ENCODE measurements at regions not wholly inside any gene's neighbourhood (a gene's known extent, or its start where the extent isn't known, plus 50 kb on each side); places are given as distances from the start of the nearest gene placed in this dataset.
"Not testable (repeated sequence)": the region's sequence is repeated elsewhere in the genome, so short reads cannot be mapped to it uniquely, and the experiment has no call there.

- H3K4me3 ChIP-seq (ENCODE audit: low read depth, low read length) = no peak overlapping the region
- H3K27me3 ChIP-seq (ENCODE audit: control insufficient read depth, insufficient read depth, low read length) = no peaks in the 10 kb centered on the region
- DNase-seq (ENCODE audit: low read depth) = no peak
- TF ChIP-seq, protein P1, sequence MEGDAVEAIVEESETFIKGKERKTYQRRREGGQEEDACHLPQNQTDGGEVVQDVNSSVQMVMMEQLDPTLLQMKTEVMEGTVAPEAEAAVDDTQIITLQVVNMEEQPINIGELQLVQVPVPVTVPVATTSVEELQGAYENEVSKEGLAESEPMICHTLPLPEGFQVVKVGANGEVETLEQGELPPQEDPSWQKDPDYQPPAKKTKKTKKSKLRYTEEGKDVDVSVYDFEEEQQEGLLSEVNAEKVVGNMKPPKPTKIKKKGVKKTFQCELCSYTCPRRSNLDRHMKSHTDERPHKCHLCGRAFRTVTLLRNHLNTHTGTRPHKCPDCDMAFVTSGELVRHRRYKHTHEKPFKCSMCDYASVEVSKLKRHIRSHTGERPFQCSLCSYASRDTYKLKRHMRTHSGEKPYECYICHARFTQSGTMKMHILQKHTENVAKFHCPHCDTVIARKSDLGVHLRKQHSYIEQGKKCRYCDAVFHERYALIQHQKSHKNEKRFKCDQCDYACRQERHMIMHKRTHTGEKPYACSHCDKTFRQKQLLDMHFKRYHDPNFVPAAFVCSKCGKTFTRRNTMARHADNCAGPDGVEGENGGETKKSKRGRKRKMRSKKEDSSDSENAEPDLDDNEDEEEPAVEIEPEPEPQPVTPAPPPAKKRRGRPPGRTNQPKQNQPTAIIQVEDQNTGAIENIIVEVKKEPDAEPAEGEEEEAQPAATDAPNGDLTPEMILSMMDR (IDR thresholded peaks at IDR 0.05; ENCODE audit: insufficient read depth, low read length, poor library complexity, severe bottlenecking) = no peak
- H3K36me3 ChIP-seq (ENCODE audit: control insufficient read depth, insufficient read depth, low read length) = no peaks in the 10 kb centered on the region
These were observed 259.2 kb downstream of the MATN1 start for GRCh38 chr1:30464187-30464617.

GRCh38 chr1:30462826-30463425, 260.5 kb downstream of the MATN1 start:
- Histone ChIP-seq H3K4me3 (ENCODE audit: low read depth, low read length) (no peak overlapping the region), H3K36me3 (ENCODE audit: control insufficient read depth, insufficient read depth, low read length) (no peaks in the 10 kb centered on the region), H3K27me3 (ENCODE audit: control insufficient read depth, insufficient read depth, low read length) (no peaks in the 10 kb centered on the region)
- TF ChIP-seq, protein P1 (IDR thresholded peaks at IDR 0.05; ENCODE audit: insufficient read depth, low read length, poor library complexity, severe bottlenecking) = no peak
- DNase-seq (ENCODE audit: low read depth) = no peak

- Histone ChIP-seq H3K27me3 (ENCODE audit: control insufficient read depth, insufficient read depth, low read length) (no peaks in the 10 kb centered on the region), H3K4me3 (ENCODE audit: low read depth, low read length) (no peak overlapping the region), H3K36me3 (ENCODE audit: control insufficient read depth, insufficient read depth, low read length) (no peaks in the 10 kb centered on the region)
- TF ChIP-seq, protein P1 (IDR thresholded peaks at IDR 0.05; ENCODE audit: insufficient read depth, low read length, poor library complexity, severe bottlenecking) = no peak
- no peak for DNase-seq (ENCODE audit: low read depth)
These were observed 261.2 kb downstream of the MATN1 start for GRCh38 chr1:30462166-30462565.

DNA sequence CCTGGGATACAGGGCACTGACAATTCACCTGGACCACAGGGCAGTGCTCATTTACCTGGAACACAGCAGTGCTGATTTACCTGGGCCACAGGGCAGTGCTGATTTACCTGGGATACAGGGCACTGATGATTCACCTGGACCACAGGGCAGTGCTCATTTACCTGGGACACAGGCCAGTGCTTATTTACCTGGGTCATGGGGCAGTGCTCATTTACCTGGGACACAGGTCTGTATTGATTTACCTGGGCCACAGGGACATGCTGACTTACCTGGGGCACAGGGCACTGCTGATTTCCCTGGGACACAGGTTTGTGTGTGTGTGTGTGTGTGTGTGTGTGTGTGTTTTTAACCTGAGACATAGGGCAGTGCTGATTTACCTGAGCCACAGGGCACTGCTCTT, 261.7 kb downstream of the MATN1 start:
- Histone ChIP-seq H3K27me3 (ENCODE audit: control insufficient read depth, insufficient read depth, low read length) (no peaks in the 10 kb centered on the region), H3K36me3 (ENCODE audit: control insufficient read depth, insufficient read depth, low read length) (no peaks in the 10 kb centered on the region), H3K4me3 (ENCODE audit: low read depth, low read length) (no peak overlapping the region)
- DNase-seq (ENCODE audit: low read depth) = no peak
- TF ChIP-seq, protein P1 (IDR thresholded peaks at IDR 0.05; ENCODE audit: insufficient read depth, low read length, poor library complexity, severe bottlenecking) = no peak

DNA sequence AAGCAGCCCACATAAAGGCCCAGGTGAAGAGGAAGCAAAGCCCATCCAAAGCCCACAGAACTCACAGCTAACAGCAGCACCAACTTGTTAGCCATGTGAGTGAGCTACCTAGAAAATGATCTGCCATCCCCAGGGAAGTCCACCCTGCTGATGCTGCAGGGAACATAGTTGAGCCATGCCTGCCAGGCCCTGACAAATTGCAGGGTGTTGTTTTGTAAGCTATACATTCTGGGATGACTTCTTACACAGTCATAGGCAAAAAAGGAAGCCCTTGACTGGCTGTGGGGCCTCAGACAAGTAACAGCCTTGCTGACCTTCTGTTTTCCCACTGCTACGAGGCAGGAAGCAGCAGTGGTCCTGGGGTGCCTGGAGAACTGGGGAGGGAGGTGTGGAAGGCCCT, 262.7 kb downstream of the MATN1 start:
- no peak for DNase-seq (ENCODE audit: low read depth)
- Histone ChIP-seq H3K27me3 (ENCODE audit: control insufficient read depth, insufficient read depth, low read length) (no peaks in the 10 kb centered on the region), H3K36me3 (ENCODE audit: control insufficient read depth, insufficient read depth, low read length) (no peaks in the 10 kb centered on the region), H3K4me3 (ENCODE audit: low read depth, low read length) (no peak overlapping the region)
- TF ChIP-seq, protein P1 (IDR thresholded peaks at IDR 0.05; ENCODE audit: insufficient read depth, low read length, poor library complexity, severe bottlenecking) = no peak

- not testable (repeated sequence) for H3K27me3 ChIP-seq (ENCODE audit: control insufficient read depth, insufficient read depth, low read length); DNase-seq (ENCODE audit: low read depth); H3K36me3 ChIP-seq (ENCODE audit: control insufficient read depth, insufficient read depth, low read length); H3K4me3 ChIP-seq (ENCODE audit: low read depth, low read length)
These were observed 264.5 kb downstream of the MATN1 start for GRCh38 chr1:30458730-30459485.

Data from kidney epithelial cell (primary cell).